ENCODE measurements at regions not wholly inside any gene's neighbourhood (a gene's known extent, or its start where the extent isn't known, plus 50 kb on each side); places are given as distances from the start of the nearest gene placed in this dataset.
"Not testable (repeated sequence)": the region's sequence is repeated elsewhere in the genome, so short reads cannot be mapped to it uniquely, and the experiment has no call there.

GRCh38 chr9:1882711-1883403, 132.3 kb upstream of the SMARCA2 start:
- DNase-seq = no peak

- DNase-seq = no peak
Observed at GRCh38 chr9:1890201-1890600, 124.9 kb upstream of the SMARCA2 start.

- no peak for DNase-seq
Observed at GRCh38 chr9:1890816-1891215, 124.3 kb upstream of the SMARCA2 start.

- not testable (repeated sequence) for DNase-seq
Observed at GRCh38 chr9:1903080-1903704, 112.0 kb upstream of the SMARCA2 start.

GRCh38 chr9:1907465-1907864, 107.7 kb upstream of the SMARCA2 start:
- no peak for DNase-seq

- no peak for DNase-seq
Observed at GRCh38 chr9:1909322-1909721, 105.8 kb upstream of the SMARCA2 start.

GRCh38 chr9:1910269-1910811, 104.8 kb upstream of the SMARCA2 start:
- no peak for DNase-seq

- no peak for DNase-seq
Observed at GRCh38 chr9:1913631-1914330, 101.4 kb upstream of the SMARCA2 start.

- no peak for DNase-seq
Observed at GRCh38 chr9:1916095-1916494, 99.1 kb upstream of the SMARCA2 start.

GRCh38 chr9:1916655-1917054, 98.5 kb upstream of the SMARCA2 start:
- DNase-seq = no peak

GRCh38 chr9:1917396-1917935, 97.7 kb upstream of the SMARCA2 start:
- DNase-seq = no peak

- no peak for DNase-seq
Observed at GRCh38 chr9:1918108-1918507, 97.0 kb upstream of the SMARCA2 start.

GRCh38 chr9:1918622-1919021, 96.5 kb upstream of the SMARCA2 start:
- DNase-seq = no peak

GRCh38 chr9:1919229-1919628, 95.9 kb upstream of the SMARCA2 start:
- DNase-seq = no peak

- no peak for DNase-seq
Observed at GRCh38 chr9:1920386-1920785, 94.8 kb upstream of the SMARCA2 start.

GRCh38 chr9:1922026-1922425, 93.1 kb upstream of the SMARCA2 start:
- DNase-seq = no peak

GRCh38 chr9:1927546-1927945, 87.6 kb upstream of the SMARCA2 start:
- DNase-seq = no peak

- DNase-seq = no peak
Observed at GRCh38 chr9:1929134-1929533, 86.0 kb upstream of the SMARCA2 start.

- no peak for DNase-seq
Observed at GRCh38 chr9:1929722-1930244, 85.4 kb upstream of the SMARCA2 start.

- DNase-seq = not testable (repeated sequence)
Observed at GRCh38 chr9:1930245-1930736, 84.9 kb upstream of the SMARCA2 start.

GRCh38 chr9:1938135-1938534, 77.0 kb upstream of the SMARCA2 start:
- no peak for DNase-seq

GRCh38 chr9:1938675-1939170, 76.4 kb upstream of the SMARCA2 start:
- DNase-seq = no peak

- no peak for DNase-seq
Observed at GRCh38 chr9:1939466-1939865, 75.7 kb upstream of the SMARCA2 start.
